ENCODE measurements at regions not wholly inside any gene's neighbourhood (a gene's known extent, or its start where the extent isn't known, plus 50 kb on each side); places are given as distances from the start of the nearest gene placed in this dataset.

- TF ChIP-seq CTCF (IDR thresholded peaks at IDR 0.05; ENCODE audit: low read depth, low read length), result no peak
- no peak overlapping the region for H3K4me3 ChIP-seq (replicated peaks in 1 of 2; ENCODE audit: low read depth in 2 of 2, low read length in 2 of 2)
- DNase-seq (ENCODE audit: low read depth in 2 of 2), result no peak
Measured at GRCh38 chr4:186886759-186887158, 163.1 kb upstream of the FAT1 start.

GRCh38 chr4:186887291-186887700, 163.6 kb upstream of the FAT1 start:
- no peak overlapping the region for H3K4me3 ChIP-seq (replicated peaks in 1 of 2; ENCODE audit: low read depth in 2 of 2, low read length in 2 of 2)
- TF ChIP-seq CTCF (IDR thresholded peaks at IDR 0.05; ENCODE audit: low read depth, low read length), result no peak
- DNase-seq (ENCODE audit: low read depth in 2 of 2), result no peak

- no peak for TF ChIP-seq CTCF (IDR thresholded peaks at IDR 0.05; ENCODE audit: low read depth, low read length)
- DNase-seq (ENCODE audit: low read depth in 2 of 2), result no peak
- no peak overlapping the region for H3K4me3 ChIP-seq (replicated peaks in 1 of 2; ENCODE audit: low read depth in 2 of 2, low read length in 2 of 2)
Measured at GRCh38 chr4:186887752-186888151, 164.1 kb upstream of the FAT1 start.

GRCh38 chr4:186889876-186890643, 166.4 kb upstream of the FAT1 start:
- H3K4me3 ChIP-seq (replicated peaks in 1 of 2; ENCODE audit: low read depth in 2 of 2, low read length in 2 of 2), result no peak overlapping the region
- TF ChIP-seq CTCF (IDR thresholded peaks at IDR 0.05; ENCODE audit: low read depth, low read length), result no peak
- DNase-seq (ENCODE audit: low read depth in 2 of 2), result no peak

- DNase-seq (ENCODE audit: low read depth in 2 of 2), result no peak
- no peak for TF ChIP-seq CTCF (IDR thresholded peaks at IDR 0.05; ENCODE audit: low read depth, low read length)
- no peak overlapping the region for H3K4me3 ChIP-seq (replicated peaks in 1 of 2; ENCODE audit: low read depth in 2 of 2, low read length in 2 of 2)
Measured at GRCh38 chr4:186891859-186892486, 168.3 kb upstream of the FAT1 start.

- no peak for DNase-seq (ENCODE audit: low read depth in 2 of 2)
- TF ChIP-seq CTCF (IDR thresholded peaks at IDR 0.05; ENCODE audit: low read depth, low read length), result no peak
Measured at GRCh38 chr4:186898367-186898766, 174.7 kb upstream of the FAT1 start.

More at GRCh38 chr4:186898367-186898766, 174.7 kb upstream of the FAT1 start:
- H3K4me3 ChIP-seq (replicated peaks in 1 of 2; ENCODE audit: low read depth in 2 of 2, low read length in 2 of 2), result no peak overlapping the region

Data from cardiac fibroblast (primary cell).